ACC112 (cell line): ENCODE measurements at regions not wholly inside any gene's neighbourhood (a gene's known extent, or its start where the extent isn't known, plus 50 kb on each side); places are given as distances from the start of the nearest gene placed in this dataset.
"Not testable (repeated sequence)": the region's sequence is repeated elsewhere in the genome, so short reads cannot be mapped to it uniquely, and the experiment has no call there.

Experiments
- H2AFZ ChIP-seq: fragments of 200-600 bp; sonication (generic); one replicate; pipeline ENCODE4 v1.6.0; 2017; ENCODE audit warnings: antibody characterized with exemption, low read length; ENCODE audit not compliant: unreplicated experiment
- H3K27ac ChIP-seq: fragments of 200-600 bp; sonication (generic); 2 replicates; pipeline ENCODE4 v1.5.1; 2014; ENCODE audit warnings: low read depth, mild to moderate bottlenecking, antibody characterized with exemption, low read length, moderate library complexity
- H3K27me3 ChIP-seq: fragments of 200-600 bp; sonication (generic); 2 replicates; pipeline ENCODE4 v1.6.1; 2014; ENCODE audit warnings: mild to moderate bottlenecking, antibody characterized with exemption, low read length, moderate library complexity, mixed read lengths; ENCODE audit not compliant: insufficient read depth
- H3K36me3 ChIP-seq: fragments of 200-600 bp; sonication (generic); 2 replicates; pipeline ENCODE4 v1.6.1; 2016; ENCODE audit warnings: mild to moderate bottlenecking, antibody characterized with exemption, low read length, moderate library complexity, mixed read lengths; ENCODE audit not compliant: insufficient read depth
- H3K4me1 ChIP-seq: fragments of 200-600 bp; sonication (generic); one replicate; pipeline ENCODE4 v1.6.1; 2016; ENCODE audit warnings: low read length, mixed read lengths; ENCODE audit not compliant: insufficient read depth, unreplicated experiment, control insufficient read depth
- H3K4me3 ChIP-seq: fragments of 200-600 bp; sonication (generic); 2 replicates; pipeline ENCODE4 v1.5.1; 2014; ENCODE audit warnings: mild to moderate bottlenecking, low read depth, low read length
- H3K79me2 ChIP-seq: fragments of 200-600 bp; sonication (generic); one replicate; pipeline ENCODE4 v1.6.0; 2016; ENCODE audit warnings: low read length; ENCODE audit not compliant: control insufficient read depth, unreplicated experiment, insufficient read depth

GRCh38 chr17:16869531-16870252, 102.2 kb downstream of the TNFRSF13B start:
- H3K27me3 ChIP-seq, H3K27ac ChIP-seq, H2AFZ ChIP-seq, H3K36me3 ChIP-seq, H3K79me2 ChIP-seq, H3K4me1 ChIP-seq, H3K4me3 ChIP-seq: not testable (repeated sequence)

GRCh38 chr17:16868616-16869015, 103.3 kb downstream of the TNFRSF13B start:
- not testable (repeated sequence) for H3K27me3 ChIP-seq, H3K4me3 ChIP-seq, H2AFZ ChIP-seq, H3K4me1 ChIP-seq, H3K36me3 ChIP-seq, H3K27ac ChIP-seq, H3K79me2 ChIP-seq

- H3K27me3 ChIP-seq, H2AFZ ChIP-seq, H3K79me2 ChIP-seq, H3K36me3 ChIP-seq, H3K4me1 ChIP-seq, H3K4me3 ChIP-seq, H3K27ac ChIP-seq: not testable (repeated sequence)
Observed at GRCh38 chr17:16867545-16867944, 104.4 kb downstream of the TNFRSF13B start.

- H3K27ac ChIP-seq: not testable (repeated sequence)
Observed at GRCh38 chr17:16866841-16867240, 105.1 kb downstream of the TNFRSF13B start.

GRCh38 chr17:16866436-16866835, 105.5 kb downstream of the TNFRSF13B start:
- Histone ChIP-seq H3K79me2 (no peaks in the 10 kb centered on the region), H3K4me1 (peaks cover 9% of the 10 kb centered on the region), H3K27me3 (no peaks in the 10 kb centered on the region), H3K4me3 (no peak overlapping the region), H2AFZ (no peak overlapping the region), H3K27ac (no peak overlapping the region; the same call in 1 of the 2 replicates), H3K36me3 (no peaks in the 10 kb centered on the region)

More at GRCh38 chr17:16866841-16867240, 105.1 kb downstream of the TNFRSF13B start:
- H3K27me3 ChIP-seq, H3K4me1 ChIP-seq, H3K4me3 ChIP-seq, H2AFZ ChIP-seq, H3K36me3 ChIP-seq, H3K79me2 ChIP-seq: not testable (repeated sequence)

GRCh38 chr17:16865704-16866103, 106.2 kb downstream of the TNFRSF13B start:
- H2AFZ ChIP-seq, H3K79me2 ChIP-seq, H3K4me3 ChIP-seq, H3K36me3 ChIP-seq, H3K4me1 ChIP-seq, H3K27me3 ChIP-seq: not testable (repeated sequence)
- peak overlapping the region; percentile 50; the same call in 1 of the 2 replicates for H3K27ac ChIP-seq

GRCh38 chr17:16865077-16865613, 106.8 kb downstream of the TNFRSF13B start:
- H3K79me2 ChIP-seq, H3K27me3 ChIP-seq, H3K4me3 ChIP-seq, H3K4me1 ChIP-seq, H3K36me3 ChIP-seq, H2AFZ ChIP-seq: not testable (repeated sequence)
- H3K27ac ChIP-seq: peak overlapping the region; percentile 55

- not testable (repeated sequence) for H3K79me2 ChIP-seq, H2AFZ ChIP-seq, H3K27me3 ChIP-seq, H3K4me1 ChIP-seq, H3K4me3 ChIP-seq, H3K36me3 ChIP-seq
- peak overlapping the region; percentile 55 for H3K27ac ChIP-seq
Observed at GRCh38 chr17:16864462-16865076, 107.3 kb downstream of the TNFRSF13B start.

- not testable (repeated sequence) for H3K4me1 ChIP-seq, H3K4me3 ChIP-seq, H2AFZ ChIP-seq, H3K36me3 ChIP-seq, H3K27me3 ChIP-seq, H3K27ac ChIP-seq, H3K79me2 ChIP-seq
Observed at GRCh38 chr17:16861152-16861551, 110.8 kb downstream of the TNFRSF13B start.

- H3K36me3 ChIP-seq, H3K4me3 ChIP-seq, H3K27ac ChIP-seq, H3K27me3 ChIP-seq, H3K79me2 ChIP-seq, H3K4me1 ChIP-seq, H2AFZ ChIP-seq: not testable (repeated sequence)
Observed at GRCh38 chr17:16860467-16860866, 111.5 kb downstream of the TNFRSF13B start.

GRCh38 chr17:16859515-16859914, 112.4 kb downstream of the TNFRSF13B start:
- not testable (repeated sequence) for H3K79me2 ChIP-seq, H3K4me3 ChIP-seq, H3K27me3 ChIP-seq, H2AFZ ChIP-seq, H3K27ac ChIP-seq, H3K4me1 ChIP-seq, H3K36me3 ChIP-seq
